Upper lobe of right lung (tissue), 1 donor: ENCODE measurements at regions not wholly inside any gene's neighbourhood (a gene's known extent, or its start where the extent isn't known, plus 50 kb on each side); places are given as distances from the start of the nearest gene placed in this dataset.

Source experiments
- ATAC-seq: fragments of 200-7000 bp; cut with Tn5 transposase; one replicate; pipeline ENCODE4 v1.9.1; 2020; ENCODE audit warnings: mild to moderate bottlenecking, moderate library complexity
- DNase-seq: peaks from one replicate; pipeline ENCODE4 v3.0.0-alpha.2; 2020
- H3K27ac ChIP-seq: fragments of 200-600 bp; one replicate; pipeline ENCODE4 v1.8.0; 2022
- H3K27me3 ChIP-seq: fragments of 200-600 bp; one replicate; pipeline ENCODE4 v1.8.0; 2022; ENCODE audit warnings: mild to moderate bottlenecking
- H3K36me3 ChIP-seq: fragments of 200-600 bp; one replicate; pipeline ENCODE4 v1.8.0; 2022
- H3K4me1 ChIP-seq: fragments of 200-600 bp; one replicate; pipeline ENCODE4 v1.8.0; 2022
- H3K4me3 ChIP-seq: fragments of 200-600 bp; one replicate; pipeline ENCODE4 v1.8.0; 2022; ENCODE audit warnings: mild to moderate bottlenecking
- H3K9me3 ChIP-seq: fragments of 200-600 bp; one replicate; pipeline ENCODE4 v1.8.0; 2022
- intact Hi-C: fragments of 100-400 bp; cut with DNase I; formaldehyde crosslinking; loops from one replicate; pipeline ENCODE4 v1.11.0; 2022
- TF ChIP-seq, protein P1 (sequence below): fragments of 200-600 bp; IDR thresholded peaks from one replicate; pipeline ENCODE4 v1.8.0; 2022; ENCODE audit warnings: antibody characterized with exemption
- donor health status: DM: no; HTN: yes; CAD: no; lungs with severe emphysema.

DNA sequence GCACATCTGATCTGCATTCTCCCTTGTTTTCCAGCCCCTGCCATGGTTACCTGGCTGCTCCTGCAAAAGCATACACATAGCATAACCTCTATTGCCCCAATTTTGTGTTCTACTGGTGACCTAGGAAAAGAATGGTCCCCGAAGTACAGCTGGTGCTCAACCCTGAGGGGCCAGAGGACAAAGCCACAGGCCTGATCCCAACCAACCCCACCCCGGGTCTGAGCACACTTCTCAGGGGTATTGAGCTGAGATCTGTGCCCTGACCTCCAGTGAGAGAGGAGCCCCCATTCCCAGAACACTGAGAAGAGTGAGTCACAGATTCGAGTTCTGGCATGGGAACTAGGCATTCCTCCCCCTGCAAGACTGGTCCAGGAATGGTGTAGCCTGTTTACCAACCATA, 465.5 kb upstream of the ACTRT1 start:
- H3K36me3 ChIP-seq = no peaks in the 10 kb centered on the region
- H3K27ac ChIP-seq = no peak overlapping the region
- no peaks in the 10 kb centered on the region for H3K9me3 ChIP-seq
- DNase-seq = no peak
- no peak overlapping the region for H3K4me3 ChIP-seq
- intact Hi-C loops = no loop called here
- TF ChIP-seq, protein P1, sequence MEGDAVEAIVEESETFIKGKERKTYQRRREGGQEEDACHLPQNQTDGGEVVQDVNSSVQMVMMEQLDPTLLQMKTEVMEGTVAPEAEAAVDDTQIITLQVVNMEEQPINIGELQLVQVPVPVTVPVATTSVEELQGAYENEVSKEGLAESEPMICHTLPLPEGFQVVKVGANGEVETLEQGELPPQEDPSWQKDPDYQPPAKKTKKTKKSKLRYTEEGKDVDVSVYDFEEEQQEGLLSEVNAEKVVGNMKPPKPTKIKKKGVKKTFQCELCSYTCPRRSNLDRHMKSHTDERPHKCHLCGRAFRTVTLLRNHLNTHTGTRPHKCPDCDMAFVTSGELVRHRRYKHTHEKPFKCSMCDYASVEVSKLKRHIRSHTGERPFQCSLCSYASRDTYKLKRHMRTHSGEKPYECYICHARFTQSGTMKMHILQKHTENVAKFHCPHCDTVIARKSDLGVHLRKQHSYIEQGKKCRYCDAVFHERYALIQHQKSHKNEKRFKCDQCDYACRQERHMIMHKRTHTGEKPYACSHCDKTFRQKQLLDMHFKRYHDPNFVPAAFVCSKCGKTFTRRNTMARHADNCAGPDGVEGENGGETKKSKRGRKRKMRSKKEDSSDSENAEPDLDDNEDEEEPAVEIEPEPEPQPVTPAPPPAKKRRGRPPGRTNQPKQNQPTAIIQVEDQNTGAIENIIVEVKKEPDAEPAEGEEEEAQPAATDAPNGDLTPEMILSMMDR = no peak
- no peaks in the 10 kb centered on the region for H3K27me3 ChIP-seq
- no peak for ATAC-seq
- H3K4me1 ChIP-seq = no peaks in the 10 kb centered on the region

DNA sequence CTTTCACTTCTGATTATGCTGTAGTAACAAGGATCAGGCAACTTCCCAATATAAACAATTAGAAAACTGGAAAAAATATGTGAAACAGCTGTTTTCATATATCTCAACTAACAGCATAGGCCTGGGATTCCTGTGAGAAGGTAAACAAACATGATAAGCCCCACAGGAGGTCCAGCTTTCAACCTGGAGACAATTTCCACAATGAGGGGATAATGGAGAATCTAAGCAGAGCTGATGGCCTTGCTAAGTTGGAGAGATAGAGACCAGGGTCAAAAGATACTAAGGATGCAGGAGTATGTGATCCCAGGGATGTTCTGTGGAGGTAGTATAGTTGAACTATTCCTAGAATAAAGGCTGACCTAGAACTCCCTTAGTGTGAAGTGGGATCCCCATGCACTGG, 452.3 kb upstream of the ACTRT1 start:
- Histone ChIP-seq H3K4me3 (no peak overlapping the region), H3K36me3 (no peaks in the 10 kb centered on the region), H3K4me1 (no peaks in the 10 kb centered on the region), H3K27me3 (no peaks in the 10 kb centered on the region), H3K27ac (no peak overlapping the region), H3K9me3 (no peaks in the 10 kb centered on the region)
- TF ChIP-seq, protein P1 = no peak
- intact Hi-C loops = no loop called here
- no peak for ATAC-seq
- no peak for DNase-seq

DNA sequence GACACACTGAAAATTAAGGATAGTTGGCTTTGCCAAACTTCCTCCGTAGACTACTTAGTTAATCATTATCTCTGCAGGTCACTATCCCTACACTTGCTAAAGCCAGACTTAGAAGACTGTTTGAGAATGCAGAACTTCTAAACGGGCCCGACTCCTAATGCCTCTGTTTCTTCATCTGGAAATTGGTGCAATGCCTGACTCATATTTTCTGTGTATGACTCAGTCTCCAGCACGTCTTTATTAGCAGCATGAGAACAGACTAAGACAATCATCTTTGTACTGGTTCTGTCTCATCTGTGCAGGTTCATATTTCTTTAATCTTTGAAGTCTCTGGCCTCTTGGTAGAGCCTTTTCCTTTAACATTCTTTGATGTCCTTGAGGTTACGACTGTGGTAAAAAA, 411.9 kb upstream of the ACTRT1 start:
- H3K36me3 ChIP-seq = no peaks in the 10 kb centered on the region
- no peaks in the 10 kb centered on the region for H3K4me1 ChIP-seq
- no peak overlapping the region for H3K27ac ChIP-seq
- no peaks in the 10 kb centered on the region for H3K27me3 ChIP-seq
- ATAC-seq (no peak), DNase-seq (no peak)
- H3K9me3 ChIP-seq = no peaks in the 10 kb centered on the region
- intact Hi-C loops = no loop called here
- TF ChIP-seq, protein P1 = no peak
- H3K4me3 ChIP-seq = no peak overlapping the region

DNA sequence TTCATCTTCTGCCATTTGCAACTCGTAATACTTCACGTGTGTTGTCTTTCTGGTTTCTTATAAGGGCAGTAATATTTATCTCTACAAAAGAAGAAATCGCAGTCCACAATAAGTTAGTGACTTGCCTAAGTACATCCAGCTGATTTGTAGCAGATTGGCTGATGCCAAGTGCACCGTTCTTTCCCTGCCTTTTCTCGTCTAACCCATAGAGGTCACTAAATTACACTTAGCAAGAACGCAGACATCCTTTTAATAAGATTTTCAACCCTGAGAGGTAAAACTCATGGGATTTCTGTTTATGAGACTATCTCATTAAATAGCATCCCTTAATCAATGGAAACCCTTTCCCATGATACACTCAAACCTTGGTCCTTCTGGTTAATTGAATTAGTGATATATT, 408.6 kb upstream of the ACTRT1 start:
- Histone ChIP-seq H3K4me1 (no peaks in the 10 kb centered on the region), H3K27me3 (no peaks in the 10 kb centered on the region), H3K36me3 (no peaks in the 10 kb centered on the region), H3K27ac (no peak overlapping the region), H3K9me3 (no peaks in the 10 kb centered on the region), H3K4me3 (no peak overlapping the region)
- DNase-seq (no peak), ATAC-seq (no peak)
- TF ChIP-seq, protein P1 = no peak
- intact Hi-C loops = no loop called here

DNA sequence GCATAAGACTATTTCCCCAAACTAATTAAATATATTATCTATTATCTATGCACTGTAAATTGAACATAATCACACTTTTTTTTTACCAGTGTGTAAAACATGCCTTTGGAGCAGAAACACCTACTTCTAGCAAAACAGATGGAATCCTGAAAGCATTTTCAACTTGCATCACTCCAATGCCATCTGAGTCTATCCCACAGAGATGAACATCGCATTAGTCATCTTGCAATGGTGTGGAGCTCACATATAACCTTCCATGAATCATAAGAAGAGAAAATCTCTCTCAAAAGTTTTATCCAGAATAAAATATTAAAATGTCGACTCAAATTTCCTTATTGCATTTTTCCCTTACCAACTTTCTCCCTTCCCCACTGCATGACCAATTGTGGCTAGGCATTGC, 406.7 kb upstream of the ACTRT1 start:
- H3K36me3 ChIP-seq = no peaks in the 10 kb centered on the region
- DNase-seq (no peak), ATAC-seq (no peak)
- H3K4me3 ChIP-seq = no peak overlapping the region
- no peaks in the 10 kb centered on the region for H3K4me1 ChIP-seq
- TF ChIP-seq, protein P1 = no peak
- intact Hi-C loops = no loop called here
- no peaks in the 10 kb centered on the region for H3K9me3 ChIP-seq
- no peaks in the 10 kb centered on the region for H3K27me3 ChIP-seq
- no peak overlapping the region for H3K27ac ChIP-seq

DNA sequence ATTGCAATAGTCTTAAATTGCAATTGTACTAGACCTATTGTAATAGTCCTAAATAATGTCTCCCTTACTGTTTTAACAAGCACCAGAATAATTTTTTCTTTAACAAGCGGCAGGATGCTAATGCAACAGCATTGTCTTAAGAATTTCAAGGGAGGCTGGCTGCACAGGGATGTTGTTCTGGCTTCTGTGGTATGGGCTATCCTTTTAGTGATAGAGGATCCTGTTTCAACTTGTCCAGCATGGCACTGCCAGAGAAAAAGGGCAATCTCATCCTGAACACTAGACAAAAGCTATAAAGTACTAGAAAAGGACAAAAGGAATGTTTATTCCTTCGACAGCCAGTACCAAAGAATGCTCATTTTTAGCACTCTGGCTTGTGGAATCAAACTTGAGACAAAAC, 405.5 kb upstream of the ACTRT1 start:
- intact Hi-C loops = no loop called here
- no peaks in the 10 kb centered on the region for H3K36me3 ChIP-seq
- no peaks in the 10 kb centered on the region for H3K4me1 ChIP-seq
- H3K4me3 ChIP-seq = no peak overlapping the region
- ATAC-seq = no peak
- no peak overlapping the region for H3K27ac ChIP-seq
- H3K27me3 ChIP-seq = no peaks in the 10 kb centered on the region
- DNase-seq = no peak
- H3K9me3 ChIP-seq = no peaks in the 10 kb centered on the region
- TF ChIP-seq, protein P1 = no peak
